ENCODE measurements at regions not wholly inside any gene's neighbourhood (a gene's known extent, or its start where the extent isn't known, plus 50 kb on each side); places are given as distances from the start of the nearest gene placed in this dataset.

GRCh38 chr14:104351849-104352492 lies 213.6 kb downstream of the KIF26A start:
- Histone ChIP-seq H3K27ac (ENCODE audit: low read depth in 1 of 2, low read length in 2 of 2) (no peak overlapping the region), H3K4me1 (ENCODE audit: control insufficient read depth in 4 of 4, insufficient read depth in 4 of 4, low read length in 3 of 4) (no peaks in the 10 kb centered on the region), H3K36me3 (ENCODE audit: control insufficient read depth in 4 of 4, insufficient read depth in 3 of 4, low read depth in 1 of 4, low read length in 3 of 4) (no peaks in the 10 kb centered on the region), H3K9ac (ENCODE audit: low read depth in 1 of 2, low read length in 2 of 2) (no peak overlapping the region), H3K27me3 (ENCODE audit: control insufficient read depth in 4 of 4, insufficient read depth in 4 of 4, low read length in 3 of 4) (no peaks in the 10 kb centered on the region), H3K4me3 (ENCODE audit: low read depth in 1 of 3, low read length in 3 of 3) (no peak overlapping the region), H3K9me3 (ENCODE audit: control insufficient read depth in 4 of 4, low read length in 3 of 4) (no peaks in the 10 kb centered on the region)
- no peak for DNase-seq (ENCODE audit: low spot score)
- WGBS, result 90% methylated on average over 11 of the region's 11 CpGs
- no peak for TF ChIP-seq JUND (IDR thresholded peaks at IDR 0.05)
- TF ChIP-seq CTCF (IDR thresholded peaks at IDR 0.05; ENCODE audit: low read depth, low read length, missing input control), result no peak
- no peak for TF ChIP-seq TAF1 (conservative IDR thresholded peaks at IDR 0.05)
- no peak for TF ChIP-seq ATF3 (IDR thresholded peaks at IDR 0.05)
- no peak for TF ChIP-seq FOXA1 (IDR thresholded peaks at IDR 0.05)
- no peak for TF ChIP-seq SP1 (IDR thresholded peaks at IDR 0.05)
- no peak for TF ChIP-seq HNF4A (conservative IDR thresholded peaks at IDR 0.05)
- no peak for TF ChIP-seq FOXA2 (IDR thresholded peaks at IDR 0.05)
- no peak for TF ChIP-seq NR2F2 (IDR thresholded peaks at IDR 0.05)
- TF ChIP-seq YY1 (IDR thresholded peaks at IDR 0.05), result no peak
- TF ChIP-seq EGR1 (IDR thresholded peaks at IDR 0.05; ENCODE audit: low read depth in 2 of 2), result no peak
- TF ChIP-seq HNF4G (IDR thresholded peaks at IDR 0.05), result no peak
- no peak for TF ChIP-seq RAD21 (IDR thresholded peaks at IDR 0.05)
- no peak for TF ChIP-seq RXRA (IDR thresholded peaks at IDR 0.05)
- TF ChIP-seq ZBTB33 (IDR thresholded peaks at IDR 0.05), result no peak
- TF ChIP-seq REST (IDR thresholded peaks at IDR 0.05), result no peak
- no peak for TF ChIP-seq MAX (IDR thresholded peaks at IDR 0.05)
- no peak for TF ChIP-seq GABPA (IDR thresholded peaks at IDR 0.05 in 1 of 2, conservative IDR thresholded peaks at IDR 0.05 in 1 of 2)
